ENCODE measurements at regions not wholly inside any gene's neighbourhood (a gene's known extent, or its start where the extent isn't known, plus 50 kb on each side); places are given as distances from the start of the nearest gene placed in this dataset.

GRCh38 chr4:123529278-123529568 lies 132.6 kb downstream of the SPRY1 start:
- TF ChIP-seq POLR2A (IDR thresholded peaks at IDR 0.05) (no peak), CTCF (IDR thresholded peaks at IDR 0.05) (no peak), EP300 (IDR thresholded peaks at IDR 0.05) (no peak)
